ENCODE measurements at regions not wholly inside any gene's neighbourhood (a gene's known extent, or its start where the extent isn't known, plus 50 kb on each side); places are given as distances from the start of the nearest gene placed in this dataset.

GRCh38 chr16:74141015-74141414 lies 155.6 kb upstream of the PSMD7 start (continued):
- TF ChIP-seq ZNF407 (CRISPR knock-in tag; IDR thresholded peaks at IDR 0.05; ENCODE audit: not compliant biosample characterization) (no peak), ZNF709 (CRISPR knock-in tag; IDR thresholded peaks at IDR 0.05) (no peak), NCOA1 (CRISPR knock-in tag; IDR thresholded peaks at IDR 0.05) (no peak), RARA (CRISPR knock-in tag; IDR thresholded peaks at IDR 0.05) (no peak), MAFF (IDR thresholded peaks at IDR 0.05; ENCODE audit: low read depth, low read length) (peak; percentile 60), GPBP1L1 (CRISPR knock-in tag; IDR thresholded peaks at IDR 0.05) (no peak), ZNF274 (CRISPR knock-in tag; IDR thresholded peaks at IDR 0.05) (no peak), ZFP41 (CRISPR knock-in tag; IDR thresholded peaks at IDR 0.05; ENCODE audit: borderline replicate concordance) (no peak), TFE3 (CRISPR knock-in tag; IDR thresholded peaks at IDR 0.05) (no peak), ZNF362 (CRISPR knock-in tag; IDR thresholded peaks at IDR 0.05; ENCODE audit: borderline replicate concordance) (no peak), ZNF879 (CRISPR knock-in tag; IDR thresholded peaks at IDR 0.05) (no peak)

Data from HepG2 (cell line).